Nephron (organoid): ENCODE measurements at regions not wholly inside any gene's neighbourhood (a gene's known extent, or its start where the extent isn't known, plus 50 kb on each side); places are given as distances from the start of the nearest gene placed in this dataset.

Experiments used
- H3K27ac Mint-ChIP-seq, 3 experiments: 2 replicates each; pipeline ENCODE4 v1.8.0; 2020; ENCODE audit warnings: mixed read lengths in 3 of 3, mild to moderate bottlenecking in 2 of 3, moderate library complexity in 1 of 3
- H3K27me3 Mint-ChIP-seq: 2 replicates; pipeline ENCODE4 v1.8.0; 2021; ENCODE audit warnings: low read depth, mild to moderate bottlenecking, moderate library complexity, mixed read lengths
- H3K36me3 Mint-ChIP-seq: 2 replicates; pipeline ENCODE4 v1.8.0; 2020; ENCODE audit warnings: low read depth, mixed read lengths
- H3K4me1 Mint-ChIP-seq: 2 replicates; pipeline ENCODE4 v1.8.0; 2020; ENCODE audit warnings: mixed read lengths
- H3K4me3 Mint-ChIP-seq, 3 experiments: 2 replicates each; pipeline ENCODE4 v1.8.0; 2020; ENCODE audit warnings: mild to moderate bottlenecking in 3 of 3, mixed read lengths in 3 of 3, moderate library complexity in 2 of 3
- H3K9me3 Mint-ChIP-seq: 2 replicates; pipeline ENCODE4 v1.8.0; 2020; ENCODE audit warnings: mixed read lengths
- CTCF ChIP-seq, 3 experiments: fragments of 200-600 bp; sonication (generic); IDR thresholded peaks; one replicate each; pipeline ENCODE4 v1.5.0; 2021; ENCODE audit warnings: antibody characterized with exemption in 3 of 3; ENCODE audit not compliant: unreplicated experiment in 3 of 3

GRCh38 chr2:57204364-57204763 is 842.2 kb upstream of the VRK2 start:
- H3K4me1 Mint-ChIP-seq, result peaks cover 6% of the 10 kb centered on the region

GRCh38 chr2:57205241-57205640 is 841.4 kb upstream of the VRK2 start:
- H3K27me3 Mint-ChIP-seq, result no peaks in the 10 kb centered on the region
- no peak for TF ChIP-seq CTCF (IDR thresholded peaks at IDR 0.05; ENCODE audit: unreplicated experiment in 3 of 3)
- peaks cover 4% of the 10 kb centered on the region for H3K9me3 Mint-ChIP-seq
- H3K4me1 Mint-ChIP-seq, result peaks cover 6% of the 10 kb centered on the region
- H3K4me3 Mint-ChIP-seq, result no peak overlapping the region
- peak overlapping the region in 1 of 3 experiments; percentile 71 for H3K27ac Mint-ChIP-seq
- H3K36me3 Mint-ChIP-seq, result no peaks in the 10 kb centered on the region

More at GRCh38 chr2:57204364-57204763, 842.2 kb upstream of the VRK2 start:
- H3K27ac Mint-ChIP-seq, result peak overlapping the region in 1 of 3 experiments; percentile 71
- H3K27me3 Mint-ChIP-seq, result no peaks in the 10 kb centered on the region
- no peak for TF ChIP-seq CTCF (IDR thresholded peaks at IDR 0.05; ENCODE audit: unreplicated experiment in 3 of 3)
- H3K4me3 Mint-ChIP-seq, result no peak overlapping the region
- peaks cover 4% of the 10 kb centered on the region for H3K9me3 Mint-ChIP-seq
- no peaks in the 10 kb centered on the region for H3K36me3 Mint-ChIP-seq

GRCh38 chr2:57207191-57207590 is 839.4 kb upstream of the VRK2 start:
- no peaks in the 10 kb centered on the region for H3K36me3 Mint-ChIP-seq
- peaks cover 6% of the 10 kb centered on the region for H3K4me1 Mint-ChIP-seq
- no peak overlapping the region for H3K27ac Mint-ChIP-seq
- no peaks in the 10 kb centered on the region for H3K27me3 Mint-ChIP-seq
- H3K9me3 Mint-ChIP-seq, result peaks cover 4% of the 10 kb centered on the region
- no peak for TF ChIP-seq CTCF (IDR thresholded peaks at IDR 0.05; ENCODE audit: unreplicated experiment in 3 of 3)
- no peak overlapping the region for H3K4me3 Mint-ChIP-seq

GRCh38 chr2:57209799-57210198 is 836.8 kb upstream of the VRK2 start:
- no peak for TF ChIP-seq CTCF (IDR thresholded peaks at IDR 0.05; ENCODE audit: unreplicated experiment in 3 of 3)
- Mint-ChIP-seq H3K27ac (no peak overlapping the region), H3K36me3 (no peaks in the 10 kb centered on the region), H3K9me3 (peaks cover 4% of the 10 kb centered on the region), H3K27me3 (no peaks in the 10 kb centered on the region), H3K4me3 (no peak overlapping the region), H3K4me1 (peaks cover 2% of the 10 kb centered on the region)

- H3K4me3 Mint-ChIP-seq, result no peak overlapping the region
- no peaks in the 10 kb centered on the region for H3K36me3 Mint-ChIP-seq
- H3K27me3 Mint-ChIP-seq, result no peaks in the 10 kb centered on the region
Observed at GRCh38 chr2:57210855-57211254, 835.8 kb upstream of the VRK2 start.

More at GRCh38 chr2:57210855-57211254, 835.8 kb upstream of the VRK2 start:
- Mint-ChIP-seq H3K27ac (no peak overlapping the region), H3K4me1 (no peaks in the 10 kb centered on the region), H3K9me3 (peaks cover 7% of the 10 kb centered on the region)
- TF ChIP-seq CTCF (IDR thresholded peaks at IDR 0.05; ENCODE audit: unreplicated experiment in 3 of 3), result no peak
